NT2/D1 (cell line): ENCODE measurements at regions not wholly inside any gene's neighbourhood (a gene's known extent, or its start where the extent isn't known, plus 50 kb on each side); places are given as distances from the start of the nearest gene placed in this dataset.

Experiments
- SUZ12 ChIP-seq: IDR thresholded peaks from 2 replicates; pipeline ENCODE4 v1.6.1; 2011; ENCODE audit not compliant: insufficient read length, insufficient read depth; ENCODE audit errors: extremely low read depth
- YY1 ChIP-seq: IDR thresholded peaks from 2 replicates; pipeline ENCODE4 v1.6.1; 2011; ENCODE audit not compliant: insufficient read length, insufficient read depth
- ZNF274 ChIP-seq: IDR thresholded peaks from 2 replicates; pipeline ENCODE4 v1.6.1; 2011; ENCODE audit warnings: mild to moderate bottlenecking, low read depth, low read length

GRCh38 chr2:146997945-146998344, 846.9 kb upstream of the ACVR2A start:
- TF ChIP-seq ZNF274 (no peak), YY1 (no peak), SUZ12 (no peak)
